AML-193 (cell line): ENCODE measurements at regions not wholly inside any gene's neighbourhood (a gene's known extent, or its start where the extent isn't known, plus 50 kb on each side); places are given as distances from the start of the nearest gene placed in this dataset.
"Not testable (repeated sequence)": the region's sequence is repeated elsewhere in the genome, so short reads cannot be mapped to it uniquely, and the experiment has no call there.

Source experiments
- DNase-seq, 2 experiments: peaks; one replicate each; lab custom pipeline; 2025; lab: John Stamatoyannopoulos, UW

GRCh38 chr4:15294202-15294601, 133.6 kb upstream of the C1QTNF7 start:
- no peak for DNase-seq

- no peak for DNase-seq
Measured at GRCh38 chr4:15294832-15295231, 133.0 kb upstream of the C1QTNF7 start.

- DNase-seq = no peak
Measured at GRCh38 chr4:15295421-15296162, 132.2 kb upstream of the C1QTNF7 start.

DNA sequence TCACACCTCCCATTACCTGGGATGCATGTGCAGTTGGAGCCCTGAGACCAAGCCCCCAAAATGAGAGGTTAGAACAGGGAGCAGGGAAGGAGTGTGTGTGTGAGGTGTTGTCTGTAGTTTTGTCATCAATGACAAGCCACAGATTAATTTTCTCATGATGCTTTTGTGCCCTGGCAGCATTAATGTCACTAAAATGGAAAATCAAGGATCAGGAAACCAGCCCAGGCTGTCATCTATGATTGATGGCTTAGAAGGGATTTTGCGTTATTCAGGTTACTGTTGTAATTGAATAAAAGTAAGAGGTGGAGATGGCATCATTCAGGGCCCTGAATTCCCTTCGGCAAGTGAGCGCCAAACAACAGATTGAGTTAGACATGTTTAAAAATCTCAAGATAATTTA, 130.5 kb upstream of the C1QTNF7 start:
- DNase-seq = no peak

GRCh38 chr4:15299627-15300026, 128.2 kb upstream of the C1QTNF7 start:
- DNase-seq = no peak

DNA sequence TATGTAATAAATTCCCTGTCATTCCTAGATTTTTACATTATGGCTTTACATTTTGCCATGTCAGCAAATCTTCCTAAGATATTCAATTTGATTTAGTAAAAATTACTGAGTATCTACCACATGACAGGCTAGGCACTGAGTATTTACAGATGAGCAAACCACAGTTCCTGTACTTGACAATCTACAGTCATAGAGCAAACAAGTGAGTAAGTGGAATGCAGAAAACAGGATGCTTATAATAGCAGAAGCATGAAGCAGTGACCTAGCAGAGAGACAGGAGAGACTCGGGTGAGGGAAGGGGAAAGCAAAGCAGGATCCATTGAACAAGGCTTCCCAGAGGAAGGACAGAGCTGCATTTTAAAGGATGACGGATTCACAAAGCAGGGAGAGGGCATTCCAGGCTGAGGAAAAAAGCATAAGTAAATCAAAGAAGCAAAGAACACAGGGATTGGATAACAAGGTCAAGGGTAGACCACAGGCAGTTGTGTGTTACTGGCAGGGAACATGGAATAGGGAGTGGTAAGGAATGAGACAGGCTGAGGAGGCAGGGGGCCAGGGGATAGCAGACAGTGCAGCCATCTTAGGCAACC, 124.7 kb upstream of the C1QTNF7 start:
- no peak for DNase-seq

DNA sequence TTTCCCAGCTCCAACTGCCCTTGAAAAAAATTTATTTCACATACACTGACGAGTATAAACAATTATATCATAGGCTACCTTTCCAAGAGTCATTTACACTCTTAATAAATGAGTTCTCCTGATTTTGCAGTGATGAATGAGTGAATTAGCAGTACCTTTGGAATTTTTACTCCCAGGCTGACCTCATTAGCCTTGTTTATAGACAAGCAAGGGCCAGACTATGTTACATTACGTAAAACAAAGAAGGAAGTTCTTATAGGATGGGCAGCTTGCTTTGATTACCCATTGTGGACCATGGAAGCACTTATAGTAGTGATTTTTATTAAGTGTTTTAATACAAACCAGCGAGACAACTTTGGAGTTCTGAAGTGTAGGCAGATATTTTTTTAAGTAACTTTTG, 112.9 kb upstream of the C1QTNF7 start:
- no peak for DNase-seq

- no peak for DNase-seq
Measured at GRCh38 chr4:15317246-15317645, 110.6 kb upstream of the C1QTNF7 start.

DNA sequence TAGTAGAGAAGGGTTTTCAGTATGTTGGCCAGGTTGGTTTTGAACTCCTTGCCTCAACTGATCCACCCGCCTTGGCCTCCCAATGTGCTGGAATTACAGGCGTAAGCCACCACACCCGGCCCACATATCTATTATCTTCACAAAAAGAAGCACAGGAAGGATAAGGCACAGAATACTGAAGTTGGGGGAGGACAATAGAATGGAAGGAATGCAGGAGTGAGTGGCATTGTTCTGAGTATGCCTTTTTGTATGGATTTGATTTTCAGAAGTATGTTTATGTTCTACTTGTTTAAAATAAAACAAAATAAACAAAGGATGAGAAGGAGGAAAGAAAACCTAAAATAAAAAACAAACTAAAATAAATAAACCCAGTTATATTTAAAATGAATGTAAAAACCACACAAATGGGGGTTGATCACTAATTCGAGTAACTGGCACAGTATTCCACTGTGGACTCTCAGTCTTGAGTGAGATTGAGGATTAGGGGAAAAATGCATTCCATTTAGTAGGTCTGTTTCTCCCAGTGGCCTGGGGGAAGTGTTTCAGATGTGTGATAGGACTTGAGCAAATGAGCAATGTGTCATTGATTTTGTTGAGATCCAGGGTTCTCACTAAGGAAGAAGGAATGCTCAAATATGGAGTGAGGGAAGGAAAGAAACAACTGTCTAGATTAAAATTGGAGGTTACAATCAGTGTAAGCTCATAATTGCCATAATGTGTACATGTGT, 109.0 kb upstream of the C1QTNF7 start:
- no peak for DNase-seq

- no peak for DNase-seq
Measured at GRCh38 chr4:15320121-15320678, 107.6 kb upstream of the C1QTNF7 start.

DNA sequence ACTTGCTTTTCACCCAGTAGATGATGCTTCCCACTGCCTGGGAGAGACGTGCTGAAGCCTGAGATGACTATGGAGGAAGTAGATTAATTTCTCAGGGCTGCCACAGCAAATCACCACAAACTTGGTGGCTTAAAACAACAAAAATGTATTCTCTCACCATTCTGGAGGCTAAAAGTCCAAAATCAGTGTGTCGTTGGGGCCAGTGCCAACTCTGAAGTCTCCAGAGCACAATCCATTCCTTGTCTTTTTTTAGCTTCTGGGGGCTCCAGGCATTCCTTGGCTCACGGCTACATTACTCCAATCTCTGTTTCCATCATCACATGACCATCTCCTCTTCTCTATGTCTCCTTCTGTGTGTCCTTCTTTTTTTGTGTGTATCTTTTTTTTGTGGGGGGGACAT, 105.8 kb upstream of the C1QTNF7 start:
- no peak for DNase-seq

DNA sequence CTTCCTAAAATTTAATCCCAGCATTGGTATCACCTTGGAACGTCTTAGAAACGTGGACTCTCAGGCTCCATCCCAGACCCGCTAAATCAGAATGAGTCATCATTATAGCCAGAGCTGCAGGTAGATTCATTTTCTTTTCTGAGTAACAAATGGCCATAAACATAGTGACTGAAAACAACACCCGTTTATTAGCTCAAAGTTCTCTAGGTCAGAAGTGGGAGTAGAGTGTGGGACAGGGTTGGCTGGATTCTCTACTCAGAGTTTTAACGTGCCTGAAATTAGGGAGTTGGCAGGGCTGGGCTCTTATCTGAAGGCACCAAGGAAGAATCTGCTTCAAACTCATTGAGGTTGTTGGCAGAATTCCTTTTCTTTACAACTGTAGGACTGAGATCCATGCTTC, 101.8 kb upstream of the C1QTNF7 start:
- no peak for DNase-seq

GRCh38 chr4:15327311-15328298, 100.2 kb upstream of the C1QTNF7 start:
- no peak for DNase-seq

DNA sequence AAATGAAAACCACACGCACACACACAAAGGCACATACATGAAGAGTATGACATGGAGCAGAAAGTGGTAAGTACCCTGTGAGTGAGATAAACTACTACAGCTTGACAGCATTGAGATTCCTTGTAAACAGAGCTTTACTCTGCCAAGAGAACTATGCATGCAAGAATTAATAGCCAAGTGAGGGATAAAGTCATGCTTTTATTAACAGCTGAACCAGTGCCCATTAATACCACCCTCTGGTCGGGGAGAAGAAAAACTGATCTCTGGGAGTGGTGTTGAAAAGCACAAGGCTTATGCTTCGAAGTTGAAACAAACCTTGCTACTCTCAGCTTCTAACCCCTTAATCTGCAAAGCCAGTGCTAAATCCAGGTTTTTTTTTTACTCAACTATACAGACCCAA, 95.9 kb upstream of the C1QTNF7 start:
- no peak for DNase-seq

DNA sequence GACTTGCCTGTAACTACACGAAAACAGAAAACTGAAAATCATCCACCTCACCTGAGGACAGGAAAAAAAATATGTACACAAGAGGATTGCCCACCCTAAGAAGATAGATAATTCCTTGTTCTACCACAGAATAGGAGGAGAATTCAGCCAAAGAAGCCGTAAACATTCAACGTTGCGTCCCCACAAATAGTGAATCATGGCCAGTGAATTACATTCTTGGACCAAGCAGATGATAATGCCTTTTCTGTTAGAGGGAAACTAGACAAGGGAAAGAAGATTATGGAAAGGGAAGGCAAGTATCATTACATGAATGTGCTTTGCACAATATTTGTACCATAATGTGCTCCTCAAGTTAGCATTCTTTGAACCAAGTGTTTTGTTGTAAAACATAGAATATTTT, 95.5 kb upstream of the C1QTNF7 start:
- DNase-seq = no peak

DNA sequence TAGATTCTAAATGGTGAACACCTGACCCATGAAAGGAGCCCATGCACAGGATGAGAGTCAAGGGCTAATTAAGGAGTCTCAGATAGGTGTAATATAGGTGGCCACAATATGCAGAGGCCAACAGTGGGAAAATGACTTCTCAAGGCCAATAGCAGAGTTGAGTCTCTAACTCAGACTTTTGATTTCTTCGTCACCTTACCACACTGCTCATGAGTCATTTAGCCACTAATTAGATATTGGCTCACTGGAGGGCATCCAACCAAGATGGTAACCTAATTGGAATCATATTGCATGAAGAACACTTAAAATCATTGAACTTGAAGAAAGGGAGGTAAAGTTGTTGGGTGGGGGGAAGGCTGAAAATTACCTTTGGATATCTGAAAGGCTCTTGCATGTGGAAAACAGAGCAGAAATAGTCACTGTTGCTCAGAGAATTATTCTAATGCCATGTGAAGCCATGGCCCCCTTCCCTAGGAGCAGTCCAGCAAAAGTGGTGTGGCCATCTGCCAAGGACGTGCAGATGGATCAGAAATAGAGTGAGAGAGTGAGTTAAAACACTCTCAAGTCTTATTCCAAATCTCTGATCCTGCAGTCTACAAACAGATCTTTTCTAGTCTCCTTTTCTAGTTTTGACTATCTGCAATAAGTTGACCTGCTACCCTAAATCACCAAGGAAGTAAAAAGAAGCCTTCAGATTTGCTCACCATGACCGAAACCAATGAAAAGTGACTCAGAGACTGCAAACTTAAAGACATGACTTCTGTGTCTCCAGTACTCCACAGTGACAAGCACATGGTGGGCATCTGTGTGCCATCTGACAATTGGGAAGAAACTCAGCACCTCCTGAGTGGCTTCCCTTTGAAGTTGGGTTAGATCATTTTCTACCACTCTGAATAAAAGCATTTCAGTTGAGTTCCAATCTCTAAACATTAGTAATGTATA, 93.9 kb upstream of the C1QTNF7 start:
- DNase-seq = no peak

DNA sequence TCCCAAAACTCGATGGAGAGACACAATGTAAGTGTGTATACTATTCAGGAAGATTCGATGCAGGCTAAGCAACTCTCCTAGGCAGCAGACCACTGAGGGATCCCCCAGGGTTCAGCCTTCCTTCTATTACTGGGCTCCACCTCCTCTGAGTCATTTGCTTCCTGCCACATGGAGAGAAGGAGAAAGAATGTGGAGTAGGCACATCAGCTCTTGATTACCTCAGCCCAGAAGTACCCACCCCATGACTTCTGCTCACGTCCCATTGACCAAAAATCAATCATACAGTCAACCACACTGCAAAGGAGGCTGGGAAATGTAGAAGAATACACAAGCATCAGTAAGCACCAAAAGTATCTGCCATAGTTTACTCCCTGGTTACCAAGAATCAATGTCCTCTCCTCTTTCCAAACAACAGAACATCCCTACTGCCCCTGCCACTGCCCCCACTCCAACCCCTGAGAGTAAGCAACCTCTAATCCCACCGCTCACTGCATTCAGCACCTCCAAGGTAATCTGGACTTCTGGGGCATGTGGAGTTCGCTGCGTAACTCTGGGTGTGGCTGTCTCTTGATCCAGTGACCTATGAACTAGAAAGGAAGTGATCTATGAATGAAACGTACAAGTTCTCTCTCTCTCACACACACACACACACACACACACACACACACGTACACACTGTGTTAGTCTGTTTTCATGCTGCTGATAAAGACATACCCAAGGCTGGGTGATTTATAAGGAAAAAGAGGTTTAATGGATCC, 91.2 kb upstream of the C1QTNF7 start:
- no peak for DNase-seq

- not testable (repeated sequence) for DNase-seq
Measured at GRCh38 chr4:15337168-15337657, 90.6 kb upstream of the C1QTNF7 start.

- DNase-seq = no peak
Measured at GRCh38 chr4:15339737-15340136, 88.1 kb upstream of the C1QTNF7 start.

DNA sequence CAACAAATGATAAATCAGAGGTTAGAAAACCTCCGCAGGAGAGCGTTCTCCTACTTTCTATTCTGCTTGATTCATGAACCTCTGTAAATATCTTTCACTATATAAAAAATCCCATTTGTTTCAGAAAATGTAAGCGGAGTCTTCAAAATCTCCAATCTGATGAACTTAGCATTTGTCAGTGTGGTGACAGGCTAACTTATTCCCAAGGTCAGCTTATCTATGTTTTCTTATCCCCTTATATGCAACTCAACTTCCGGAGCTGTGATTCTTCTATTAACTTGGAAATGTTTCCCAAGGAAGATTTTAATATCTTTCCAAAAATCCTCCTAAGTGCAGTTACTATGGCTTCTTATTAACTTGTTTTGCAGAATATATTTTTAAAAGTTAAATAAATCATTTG, 87.5 kb upstream of the C1QTNF7 start:
- no peak for DNase-seq
